ENCODE measurements at regions not wholly inside any gene's neighbourhood (a gene's known extent, or its start where the extent isn't known, plus 50 kb on each side); places are given as distances from the start of the nearest gene placed in this dataset.
"Not testable (repeated sequence)": the region's sequence is repeated elsewhere in the genome, so short reads cannot be mapped to it uniquely, and the experiment has no call there.

DNA sequence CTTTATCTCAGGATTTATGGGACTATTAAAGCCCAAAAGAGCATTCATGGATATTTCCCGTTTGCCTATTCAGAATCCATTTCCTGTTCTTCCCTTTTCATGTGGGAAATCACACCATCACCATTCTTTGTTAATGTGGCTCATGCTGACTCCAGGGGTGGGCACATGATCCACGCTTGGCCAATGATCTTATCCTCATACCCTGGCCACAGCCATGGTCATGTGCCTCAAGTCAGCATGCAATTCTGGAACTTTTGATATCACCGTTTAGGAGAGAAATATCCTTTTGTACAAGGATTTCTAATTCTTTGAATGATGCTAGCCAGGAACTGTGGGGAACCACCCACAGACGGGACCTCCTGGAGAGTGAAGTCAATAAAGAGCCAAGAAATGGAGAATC lies 272.2 kb downstream of the PRELID2 start:
- no peak for DNase-seq

DNA sequence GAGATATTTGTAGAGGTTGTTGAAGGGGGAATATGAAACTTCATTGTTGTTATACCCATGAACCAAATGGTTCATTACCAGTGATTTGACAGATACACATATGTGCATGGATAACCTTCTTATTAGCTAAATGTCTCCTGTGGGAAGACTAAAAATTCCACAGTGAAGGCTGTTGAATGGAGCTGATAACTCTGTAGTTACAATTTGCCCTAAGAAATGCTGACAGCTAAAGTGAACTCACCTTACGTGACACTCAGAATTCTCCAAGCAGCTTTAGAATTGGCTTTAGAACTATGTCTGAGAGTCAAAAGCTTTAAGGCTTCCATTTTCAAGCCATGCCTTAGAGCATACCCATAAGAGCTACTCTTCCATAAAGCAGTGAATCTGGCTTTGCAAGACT lies 276.9 kb downstream of the PRELID2 start:
- no peak for DNase-seq

DNA sequence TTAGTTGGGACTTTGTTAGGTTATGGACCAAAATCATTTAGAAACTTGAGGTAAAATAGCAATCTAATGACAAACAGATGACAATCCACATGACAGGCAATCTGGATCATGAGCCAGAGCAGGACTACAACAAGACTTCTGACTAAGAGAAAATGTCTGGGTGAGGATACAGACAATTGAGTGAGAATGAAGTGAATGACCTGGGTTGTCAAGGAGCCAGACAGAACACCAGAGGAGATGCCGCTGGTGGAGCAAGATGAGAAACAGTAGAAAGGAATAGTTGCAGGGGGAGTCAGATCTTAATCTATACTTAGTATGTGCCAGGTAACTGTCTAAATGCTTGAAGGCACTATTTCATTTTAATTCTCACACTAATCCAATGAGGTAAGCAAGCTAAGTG lies 277.8 kb downstream of the PRELID2 start:
- no peak for DNase-seq

GRCh38 chr5:145554399-145554798 lies 280.7 kb downstream of the PRELID2 start:
- no peak for DNase-seq

DNA sequence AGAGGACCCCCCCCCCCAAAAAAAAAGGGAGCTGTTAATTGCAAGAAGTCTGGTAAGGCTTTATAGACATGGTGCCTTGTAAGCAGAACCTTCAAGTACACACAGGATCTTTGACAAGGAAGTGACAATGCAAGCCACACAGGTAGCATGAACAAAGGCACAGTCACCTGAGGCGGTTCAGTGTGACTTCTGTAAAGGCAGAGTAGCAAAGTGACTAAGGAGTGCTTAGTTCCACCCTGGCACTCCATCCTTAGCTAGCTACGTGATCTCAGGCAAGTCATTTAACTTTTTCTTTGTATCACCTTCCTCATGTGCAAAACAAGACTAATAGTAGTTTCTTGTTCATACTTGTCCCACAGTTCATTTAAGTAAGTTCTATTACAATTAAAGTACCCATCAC lies 282.0 kb downstream of the PRELID2 start:
- no peak for DNase-seq

DNA sequence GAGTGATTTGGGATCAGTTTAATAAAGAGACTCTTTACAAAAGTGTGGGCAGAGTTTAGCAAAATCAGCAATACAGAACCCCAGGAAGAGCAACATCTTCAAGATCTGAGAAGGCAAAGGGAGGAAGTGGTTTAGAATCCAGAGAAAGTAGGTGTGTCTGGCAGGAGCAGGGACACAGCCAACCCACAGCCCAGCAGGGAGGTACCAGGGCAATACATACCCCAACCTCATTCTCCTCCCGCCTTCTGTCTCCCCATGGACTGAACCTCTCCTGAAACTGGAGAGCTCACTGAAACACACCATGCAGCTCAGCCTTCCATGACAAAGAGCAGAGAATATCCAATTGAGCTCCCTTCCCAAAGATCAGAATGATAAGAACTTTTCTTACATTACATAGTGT lies 283.4 kb downstream of the PRELID2 start:
- no peak for DNase-seq

GRCh38 chr5:145548097-145548496 lies 287.0 kb downstream of the PRELID2 start:
- DNase-seq = no peak

DNA sequence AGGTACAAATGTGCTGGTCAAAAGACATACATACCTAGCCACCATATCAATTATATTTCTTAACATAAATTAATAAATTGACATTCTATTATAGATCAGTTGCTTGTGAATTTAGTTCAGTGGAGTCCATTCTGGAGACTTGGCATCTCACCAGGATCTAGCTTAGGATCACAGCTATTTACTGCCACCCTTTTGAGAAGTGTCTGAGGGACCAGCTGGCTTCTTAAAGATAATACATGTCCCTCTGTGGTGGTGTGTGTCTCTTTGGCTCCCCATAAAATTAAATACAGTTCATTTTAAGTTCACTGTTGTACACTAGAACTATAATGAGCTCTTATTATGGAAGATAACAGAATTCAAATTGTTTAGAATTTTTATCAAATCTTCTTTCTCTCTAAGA lies 290.7 kb downstream of the PRELID2 start:
- no peak for DNase-seq

DNA sequence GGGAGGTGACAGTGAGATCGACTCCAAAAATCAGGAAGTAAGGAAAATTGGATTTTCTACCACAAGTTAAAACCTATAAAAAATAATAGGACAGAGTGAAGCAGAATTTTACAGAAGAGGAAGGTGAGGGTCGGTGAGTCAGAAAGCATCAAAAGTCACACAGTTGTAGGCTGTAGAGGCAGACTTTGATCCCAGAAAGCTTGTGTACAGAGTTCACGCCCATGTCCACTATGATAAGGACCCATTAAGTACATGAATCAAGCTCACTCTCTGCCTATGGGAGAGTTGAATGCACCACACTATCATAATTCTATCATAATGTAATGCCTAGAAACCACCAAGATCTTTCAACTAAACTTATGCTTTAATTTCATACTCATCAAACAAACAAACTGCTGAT lies 291.2 kb downstream of the PRELID2 start:
- no peak for DNase-seq

GRCh38 chr5:145540375-145540774 lies 294.8 kb downstream of the PRELID2 start:
- DNase-seq = no peak

GRCh38 chr5:145539201-145539600 lies 295.9 kb downstream of the PRELID2 start:
- DNase-seq = no peak

DNA sequence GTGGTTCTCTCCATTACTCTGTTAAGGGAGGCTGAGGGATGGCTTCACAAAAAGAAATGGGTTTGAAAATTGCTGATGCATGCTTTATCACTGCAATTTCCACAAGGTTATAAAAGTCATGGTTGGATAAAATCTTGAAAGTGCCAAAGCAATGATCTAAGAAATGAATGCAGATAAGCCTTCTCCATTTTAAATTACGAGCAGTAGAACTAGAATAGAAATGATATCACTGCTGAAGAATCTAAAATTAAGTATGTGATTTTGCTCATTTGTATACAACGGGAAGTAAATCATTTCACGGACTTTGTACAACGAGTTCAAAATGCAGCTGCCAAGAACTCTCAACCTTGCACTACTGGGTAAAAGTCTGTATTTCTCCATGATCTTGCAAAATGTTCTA lies 299.0 kb downstream of the PRELID2 start:
- no peak for DNase-seq

DNA sequence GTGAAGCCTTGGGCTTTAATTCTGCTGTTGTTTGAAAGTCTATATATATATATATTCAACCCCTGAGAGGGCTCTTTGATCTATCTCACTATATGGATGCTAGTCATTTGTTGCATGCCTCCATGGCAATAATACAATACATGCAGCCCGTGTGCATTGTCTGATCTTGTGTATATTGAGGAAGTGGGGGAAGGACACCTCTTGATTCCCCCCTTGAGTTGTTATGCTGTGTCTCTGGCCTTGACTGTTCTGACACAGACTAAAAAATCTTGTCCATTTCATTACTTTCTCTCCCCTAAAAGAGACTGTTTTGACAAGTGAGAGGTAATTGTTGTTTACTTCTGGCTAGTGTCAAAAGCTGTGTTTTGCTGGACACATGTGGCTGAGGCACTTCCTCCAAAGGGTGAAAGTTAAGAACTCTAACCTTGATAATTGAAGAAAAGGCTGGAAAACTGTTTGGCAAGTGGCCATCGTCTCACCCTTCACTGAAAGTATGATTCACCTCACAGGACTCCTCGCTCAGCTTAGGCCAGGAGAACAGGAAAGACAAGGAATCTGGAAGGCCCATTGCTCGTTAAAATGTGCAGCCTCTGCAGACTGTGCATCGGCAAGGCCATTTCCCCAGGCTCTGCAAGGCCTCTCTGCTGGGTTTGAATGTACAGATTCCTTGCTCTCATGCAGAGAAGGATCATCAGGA lies 304.0 kb downstream of the PRELID2 start:
- DNase-seq = no peak

GRCh38 chr5:145521523-145521922 lies 313.6 kb downstream of the PRELID2 start:
- no peak for DNase-seq

DNA sequence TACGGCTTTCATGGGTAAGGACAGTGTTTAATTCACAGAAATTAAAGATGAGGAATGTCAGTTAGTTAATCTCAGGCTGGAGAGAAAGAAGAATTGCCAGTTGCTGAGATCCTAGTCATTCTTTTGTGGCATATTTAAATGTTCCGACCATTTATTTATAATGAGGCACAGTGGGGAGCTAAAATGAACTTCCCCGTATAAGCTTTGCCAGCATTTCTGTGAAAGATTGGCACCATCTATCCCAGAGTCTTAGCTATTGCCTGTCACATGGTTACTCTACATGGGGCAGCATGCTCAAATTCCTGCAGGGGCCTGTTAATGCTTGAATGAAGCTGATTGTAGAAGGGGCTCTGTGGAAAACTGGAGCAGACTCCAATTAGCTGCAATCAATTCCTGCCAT lies 314.1 kb downstream of the PRELID2 start:
- no peak for DNase-seq

- DNase-seq = no peak
These were observed 314.8 kb downstream of the PRELID2 start for GRCh38 chr5:145520335-145520734.

DNA sequence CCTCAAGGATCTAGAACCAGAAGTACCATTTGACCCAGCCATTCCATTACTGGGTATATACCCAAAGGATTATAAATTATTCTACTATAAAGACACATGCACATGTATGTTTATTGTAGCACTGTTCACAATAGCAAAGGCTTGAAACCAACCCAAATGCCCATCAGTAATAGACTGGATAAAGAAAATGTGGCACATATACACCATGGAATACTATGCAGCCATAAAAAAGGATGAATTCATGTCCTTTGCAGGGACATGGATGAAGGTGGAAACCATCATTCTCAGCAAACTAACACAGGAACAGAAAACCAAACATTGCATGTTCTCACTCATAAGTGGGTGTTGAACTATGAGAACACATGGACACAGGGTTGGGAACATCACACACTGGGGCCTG lies 317.6 kb downstream of the PRELID2 start:
- DNase-seq = not testable (repeated sequence)

DNA sequence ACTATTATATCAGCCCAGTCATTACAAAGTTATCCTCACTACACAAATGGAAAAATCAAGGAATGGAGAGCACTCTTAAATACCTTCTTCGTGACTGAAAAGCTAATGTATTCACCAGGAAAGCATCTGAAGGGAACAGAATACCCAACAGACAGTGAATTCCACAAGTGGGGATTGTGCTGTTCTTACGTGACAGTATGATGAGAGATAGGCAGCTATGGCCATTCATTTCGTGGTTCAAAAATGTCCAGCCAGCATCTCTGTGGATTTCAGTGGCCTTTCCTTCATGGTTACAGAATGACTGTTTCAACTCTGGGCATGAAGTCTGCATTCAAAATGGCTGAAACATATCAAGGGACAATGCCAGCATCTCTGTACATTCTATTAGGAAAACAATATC lies 323.8 kb downstream of the PRELID2 start:
- DNase-seq = no peak

- DNase-seq = no peak
These were observed 324.4 kb downstream of the PRELID2 start for GRCh38 chr5:145510769-145511168.

DNA sequence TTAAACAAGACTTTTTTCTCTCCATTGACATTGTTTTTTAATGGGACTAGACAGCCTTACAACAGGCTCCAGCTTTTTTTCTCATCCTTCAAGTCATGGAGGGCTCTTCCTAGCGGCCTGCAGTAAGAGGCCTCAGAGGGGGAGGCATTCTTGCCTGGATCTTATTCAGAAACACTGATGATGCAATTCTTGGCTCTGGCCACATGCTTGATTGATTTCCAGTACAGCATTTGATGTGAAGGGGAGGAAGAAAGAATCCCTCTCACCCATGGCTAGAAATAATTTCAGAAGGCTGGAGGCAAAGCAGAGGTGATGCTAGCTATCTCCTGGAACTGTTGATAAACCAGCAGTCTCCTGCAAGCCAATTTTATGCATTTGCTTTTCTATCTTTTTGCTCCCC lies 324.8 kb downstream of the PRELID2 start:
- no peak for DNase-seq

GRCh38 chr5:145509336-145510136 lies 325.6 kb downstream of the PRELID2 start:
- DNase-seq = no peak

DNA sequence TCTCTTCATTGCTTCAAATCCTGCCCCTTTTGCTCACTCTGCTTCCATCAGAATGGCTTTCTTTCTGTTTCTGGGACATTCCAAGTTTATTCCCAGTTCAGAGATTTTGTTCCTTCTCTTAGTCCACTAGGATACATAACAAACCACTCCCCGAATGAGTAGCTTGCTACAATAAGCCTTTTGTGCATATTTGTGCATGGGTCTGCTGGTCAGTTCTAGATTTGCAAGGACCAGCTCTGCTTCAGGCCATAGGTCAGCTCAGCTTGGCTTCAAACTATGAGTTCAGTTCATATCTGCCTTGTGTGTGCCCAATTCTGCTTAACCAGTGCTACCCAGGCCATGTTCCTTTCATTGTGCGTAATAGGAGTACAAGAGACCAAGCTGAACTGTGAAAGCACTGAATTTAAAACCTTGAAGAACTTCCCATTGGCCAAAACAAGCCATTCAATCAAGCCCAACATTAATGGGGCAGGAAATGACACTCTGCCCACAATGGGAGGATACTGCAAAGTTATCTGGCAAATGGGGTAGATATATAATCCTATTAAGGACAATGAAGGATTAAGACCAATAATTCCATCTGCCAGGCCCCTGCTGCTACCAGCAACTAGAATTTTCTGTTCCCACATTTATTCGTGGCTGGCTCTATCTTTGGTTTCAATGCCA lies 328.8 kb downstream of the PRELID2 start:
- no peak for DNase-seq

GRCh38 chr5:145502906-145503305 lies 332.2 kb downstream of the PRELID2 start:
- no peak for DNase-seq

- no peak for DNase-seq
These were observed 334.4 kb downstream of the PRELID2 start for GRCh38 chr5:145500710-145501109.

Data from NCI-H187 treated with DMSO at 0.1 percent for 48 hours (cell line).